Activated CD4-positive, alpha-beta T cell treated with anti-CD3 and anti-CD28 coated beads, Interleukin-2, Interleukin-4, amounts not matched to agents 100 ng/mL and 50 ng/mL, durations not matched to agents 16 hours and 8 hours (primary cell): ENCODE measurements at regions not wholly inside any gene's neighbourhood (a gene's known extent, or its start where the extent isn't known, plus 50 kb on each side); places are given as distances from the start of the nearest gene placed in this dataset.
"Not testable (repeated sequence)": the region's sequence is repeated elsewhere in the genome, so short reads cannot be mapped to it uniquely, and the experiment has no call there.

Experiments used
- DNase-seq: peaks from one replicate; pipeline ENCODE4 v3.0.0-alpha.2; 2020; ENCODE audit warnings: low spot score

- DNase-seq = no peak
These were observed 179.6 kb downstream of the OR4M2 start for GRCh38 chr15:22259881-22260421.

- peak; percentile 41 for DNase-seq
These were observed 182.3 kb downstream of the OR4M2 start for GRCh38 chr15:22262613-22263020.

GRCh38 chr15:22263738-22264137 is 183.4 kb downstream of the OR4M2 start:
- DNase-seq = peak; percentile 44

GRCh38 chr15:22264272-22264671 is 183.9 kb downstream of the OR4M2 start:
- DNase-seq = peak; percentile 82

- DNase-seq = peak; percentile 49
These were observed 185.0 kb downstream of the OR4M2 start for GRCh38 chr15:22265056-22265945.

GRCh38 chr15:22265970-22266369 is 185.6 kb downstream of the OR4M2 start:
- no peak for DNase-seq

GRCh38 chr15:22267761-22268160 is 187.4 kb downstream of the OR4M2 start:
- DNase-seq = no peak

- DNase-seq = not testable (repeated sequence)
These were observed 187.9 kb downstream of the OR4M2 start for GRCh38 chr15:22268201-22268600.

GRCh38 chr15:22268654-22269053 is 188.3 kb downstream of the OR4M2 start:
- DNase-seq = not testable (repeated sequence)

- DNase-seq = not testable (repeated sequence)
These were observed 186.2 kb upstream of the GOLGA6L22 start for GRCh38 chr15:22272286-22273160.

- DNase-seq = not testable (repeated sequence)
These were observed 185.5 kb upstream of the GOLGA6L22 start for GRCh38 chr15:22273185-22273584.

- DNase-seq = not testable (repeated sequence)
These were observed 184.3 kb upstream of the GOLGA6L22 start for GRCh38 chr15:22274376-22274775.

- not testable (repeated sequence) for DNase-seq
These were observed 177.9 kb upstream of the GOLGA6L22 start for GRCh38 chr15:22280770-22281169.

GRCh38 chr15:22282794-22283533 is 175.7 kb upstream of the GOLGA6L22 start:
- peak; percentile 30 for DNase-seq

GRCh38 chr15:22284795-22285420 is 173.8 kb upstream of the GOLGA6L22 start:
- DNase-seq = not testable (repeated sequence)

GRCh38 chr15:22291054-22291453 is 167.6 kb upstream of the GOLGA6L22 start:
- DNase-seq = not testable (repeated sequence)

- not testable (repeated sequence) for DNase-seq
These were observed 155.6 kb upstream of the GOLGA6L22 start for GRCh38 chr15:22303112-22303511.
